ENCODE measurements at regions not wholly inside any gene's neighbourhood (a gene's known extent, or its start where the extent isn't known, plus 50 kb on each side); places are given as distances from the start of the nearest gene placed in this dataset.

GRCh38 chr6:53744321-53744720 lies 50.5 kb upstream of the LRRC1 start:
- no peak for DNase-seq (ENCODE audit: low read depth, low spot score)

- no peak for DNase-seq (ENCODE audit: low read depth, low spot score)
Observed at GRCh38 chr6:53741034-53741823, 53.6 kb upstream of the LRRC1 start.

- DNase-seq (ENCODE audit: low read depth, low spot score) = no peak
Observed at GRCh38 chr6:53737746-53738145, 57.1 kb upstream of the LRRC1 start.

GRCh38 chr6:53735896-53736295 lies 58.9 kb upstream of the LRRC1 start:
- DNase-seq (ENCODE audit: low read depth, low spot score) = no peak

GRCh38 chr6:53734473-53735299 lies 60.1 kb upstream of the LRRC1 start:
- DNase-seq (ENCODE audit: low read depth, low spot score) = no peak

GRCh38 chr6:53731866-53732636 lies 62.8 kb upstream of the LRRC1 start:
- no peak for DNase-seq (ENCODE audit: low read depth, low spot score)

GRCh38 chr6:53730767-53731166 lies 64.0 kb upstream of the LRRC1 start:
- no peak for DNase-seq (ENCODE audit: low read depth, low spot score)

GRCh38 chr6:53728570-53729194 lies 63.1 kb upstream of the KLHL31 start:
- DNase-seq (ENCODE audit: low read depth, low spot score) = no peak

- DNase-seq (ENCODE audit: low read depth, low spot score) = no peak
Observed at GRCh38 chr6:53727748-53728147, 62.2 kb upstream of the KLHL31 start.

- peak; percentile 57 for DNase-seq (ENCODE audit: low read depth, low spot score)
Observed at GRCh38 chr6:53725791-53726575, 60.4 kb upstream of the KLHL31 start.

- DNase-seq (ENCODE audit: low read depth, low spot score) = no peak
Observed at GRCh38 chr6:53724501-53724900, 58.9 kb upstream of the KLHL31 start.

GRCh38 chr6:53723331-53723730 lies 57.8 kb upstream of the KLHL31 start:
- DNase-seq (ENCODE audit: low read depth, low spot score) = no peak

GRCh38 chr6:53721766-53722165 lies 56.2 kb upstream of the KLHL31 start:
- no peak for DNase-seq (ENCODE audit: low read depth, low spot score)

- DNase-seq (ENCODE audit: low read depth, low spot score) = no peak
Observed at GRCh38 chr6:53718597-53719460, 53.3 kb upstream of the KLHL31 start.

GRCh38 chr6:53717566-53717965 lies 52.0 kb upstream of the KLHL31 start:
- DNase-seq (ENCODE audit: low read depth, low spot score) = no peak

GRCh38 chr6:53715434-53715833 lies 49.9 kb upstream of the KLHL31 start:
- DNase-seq (ENCODE audit: low read depth, low spot score) = no peak
